H1 (cell line): ENCODE measurements at regions not wholly inside any gene's neighbourhood (a gene's known extent, or its start where the extent isn't known, plus 50 kb on each side); places are given as distances from the start of the nearest gene placed in this dataset.

Experiments
- CEBPB ChIP-seq: IDR thresholded peaks from 2 replicates; pipeline ENCODE4 v1.6.1; 2012; ENCODE audit warnings: low read depth, low read length
- CHD7 ChIP-seq: fragments of 300-600 bp; sonication (generic); IDR thresholded peaks from 2 replicates; pipeline ENCODE4 v1.7.1; 2012; ENCODE audit warnings: low read length, moderate library complexity, mild to moderate bottlenecking, inconsistent platforms; ENCODE audit not compliant: insufficient replicate concordance
- EP300 ChIP-seq, 2 experiments: IDR thresholded peaks; 1 replicate in 1 of 2; 2 replicates in 1 of 2; pipeline ENCODE4 v1.6.1; 2011 to 2012; ENCODE audit warnings: low read depth in 2 of 2, low read length in 2 of 2, mild to moderate bottlenecking in 2 of 2, borderline replicate concordance in 1 of 2, inconsistent platforms in 1 of 2, moderate library complexity in 1 of 2
- POU5F1 ChIP-seq: IDR thresholded peaks from 2 replicates; pipeline ENCODE4 v1.6.1; 2011; ENCODE audit warnings: low read depth, mild to moderate bottlenecking, low read length, moderate library complexity
- RAD21 ChIP-seq, 2 experiments: IDR thresholded peaks in 1 of 2; conservative IDR thresholded peaks in 1 of 2; 2 replicates each; pipeline ENCODE4 v1.6.1; 2011; ENCODE audit warnings: low read depth in 2 of 2, low read length in 2 of 2, improper control_type of control experiment in 1 of 2, inconsistent platforms in 1 of 2, mild to moderate bottlenecking in 1 of 2, moderate library complexity in 1 of 2
- RBBP5 ChIP-seq: IDR thresholded peaks from 2 replicates; pipeline ENCODE4 v1.7.1; 2012; ENCODE audit warnings: low read depth, mild to moderate bottlenecking, inconsistent platforms, low read length, moderate library complexity, borderline replicate concordance
- RNF2 ChIP-seq: fragments of 200-900, 300-1000 bp; sonication (generic); IDR thresholded peaks from 2 replicates; pipeline ENCODE4 v1.7.1; 2016; ENCODE audit warnings: borderline replicate concordance, low read depth, mild to moderate bottlenecking, antibody characterized with exemption, low read length; ENCODE audit not compliant: poor library complexity, severe bottlenecking; ENCODE audit errors: missing control alignments
- SP2 ChIP-seq: IDR thresholded peaks from 2 replicates; pipeline ENCODE4 v1.6.1; 2012; ENCODE audit warnings: mild to moderate bottlenecking, low read length, inconsistent platforms
- SUZ12 ChIP-seq: fragments of 200-600 bp; sonication (generic); IDR thresholded peaks from 2 replicates; pipeline ENCODE4 v1.6.1; 2012; ENCODE audit warnings: mild to moderate bottlenecking, inconsistent platforms, low read length, moderate library complexity, mixed read lengths
- TEAD4 ChIP-seq: IDR thresholded peaks from 2 replicates; pipeline ENCODE4 v1.6.1; 2012; ENCODE audit warnings: low read depth, low read length, inconsistent platforms, mixed read lengths
- TF ChIP-seq, protein P1 (sequence below): IDR thresholded peaks from 2 replicates; pipeline ENCODE4 v1.6.1; 2012; ENCODE audit warnings: inconsistent platforms

DNA sequence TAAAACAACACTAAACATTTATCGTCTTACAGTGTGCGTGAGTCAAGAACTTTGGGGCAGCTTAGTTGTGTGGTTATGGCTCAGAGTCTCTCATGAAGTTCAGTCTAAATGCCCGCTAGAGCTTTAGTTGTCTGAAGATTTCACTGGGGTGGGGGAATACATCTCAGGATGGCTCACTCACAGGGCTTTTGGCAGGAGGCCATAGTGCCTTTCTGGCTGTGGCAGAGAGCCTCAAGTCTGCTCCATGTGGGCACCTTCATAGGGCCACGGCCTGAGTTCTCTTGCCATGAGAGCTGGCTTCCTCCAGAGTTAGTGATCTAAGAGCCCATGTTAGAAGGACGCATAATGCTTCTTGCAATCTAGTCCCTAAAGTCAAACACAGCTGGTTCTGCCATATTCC lies 258.8 kb upstream of the NUDT12 start (continued):
- TF ChIP-seq CHD7 (no peak), SP2 (no peak), RNF2 (no peak), RAD21 (IDR thresholded peaks at IDR 0.05 in 1 of 2, conservative IDR thresholded peaks at IDR 0.05 in 1 of 2; ENCODE audit: low read depth in 2 of 2, low read length in 2 of 2) (no peak), RBBP5 (no peak), EP300 (IDR thresholded peaks at IDR 0.05; ENCODE audit: borderline replicate concordance in 1 of 2, low read depth in 2 of 2, low read length in 2 of 2) (no peak), SUZ12 (no peak), TEAD4 (no peak), POU5F1 (no peak), CEBPB (no peak)
- TF ChIP-seq, protein P1, sequence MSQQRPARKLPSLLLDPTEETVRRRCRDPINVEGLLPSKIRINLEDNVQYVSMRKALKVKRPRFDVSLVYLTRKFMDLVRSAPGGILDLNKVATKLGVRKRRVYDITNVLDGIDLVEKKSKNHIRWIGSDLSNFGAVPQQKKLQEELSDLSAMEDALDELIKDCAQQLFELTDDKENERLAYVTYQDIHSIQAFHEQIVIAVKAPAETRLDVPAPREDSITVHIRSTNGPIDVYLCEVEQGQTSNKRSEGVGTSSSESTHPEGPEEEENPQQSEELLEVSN: no peak
